NB4 (cell line): ENCODE measurements at regions not wholly inside any gene's neighbourhood (a gene's known extent, or its start where the extent isn't known, plus 50 kb on each side); places are given as distances from the start of the nearest gene placed in this dataset.

Experiments used
- POLR2A ChIP-seq: IDR thresholded peaks from 2 replicates; pipeline ENCODE4 v1.6.1; 2011; ENCODE audit warnings: mild to moderate bottlenecking; ENCODE audit not compliant: insufficient read length; ENCODE audit errors: extremely low read depth
- TF ChIP-seq, protein P1 (sequence below): IDR thresholded peaks from one replicate; pipeline ENCODE4 v1.5.1; 2012; ENCODE audit warnings: low read depth, low read length
- TF ChIP-seq, protein P2 (sequence below): IDR thresholded peaks from 2 replicates; pipeline ENCODE4 v1.6.1; 2011; ENCODE audit warnings: low read depth, low read length

DNA sequence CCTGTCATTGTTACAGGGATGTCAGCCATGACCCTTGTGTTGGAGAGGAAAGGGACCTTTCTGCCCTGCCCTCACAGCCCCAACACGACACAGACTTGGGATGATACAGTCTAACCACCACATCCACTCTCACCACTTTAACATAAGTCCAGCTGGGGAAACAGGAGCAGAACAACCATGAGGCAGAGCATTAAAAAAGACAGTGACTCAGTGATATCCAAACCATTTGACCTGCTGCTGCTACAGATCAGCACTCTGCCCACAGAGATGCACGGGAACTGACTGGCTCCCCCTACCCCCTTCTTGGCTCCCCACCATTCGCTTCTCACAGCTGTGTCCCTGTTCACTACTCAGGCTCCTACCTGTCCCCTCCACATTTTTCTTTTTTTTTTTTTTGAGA is 458.6 kb downstream of the ZNF608 start:
- TF ChIP-seq, protein P1, sequence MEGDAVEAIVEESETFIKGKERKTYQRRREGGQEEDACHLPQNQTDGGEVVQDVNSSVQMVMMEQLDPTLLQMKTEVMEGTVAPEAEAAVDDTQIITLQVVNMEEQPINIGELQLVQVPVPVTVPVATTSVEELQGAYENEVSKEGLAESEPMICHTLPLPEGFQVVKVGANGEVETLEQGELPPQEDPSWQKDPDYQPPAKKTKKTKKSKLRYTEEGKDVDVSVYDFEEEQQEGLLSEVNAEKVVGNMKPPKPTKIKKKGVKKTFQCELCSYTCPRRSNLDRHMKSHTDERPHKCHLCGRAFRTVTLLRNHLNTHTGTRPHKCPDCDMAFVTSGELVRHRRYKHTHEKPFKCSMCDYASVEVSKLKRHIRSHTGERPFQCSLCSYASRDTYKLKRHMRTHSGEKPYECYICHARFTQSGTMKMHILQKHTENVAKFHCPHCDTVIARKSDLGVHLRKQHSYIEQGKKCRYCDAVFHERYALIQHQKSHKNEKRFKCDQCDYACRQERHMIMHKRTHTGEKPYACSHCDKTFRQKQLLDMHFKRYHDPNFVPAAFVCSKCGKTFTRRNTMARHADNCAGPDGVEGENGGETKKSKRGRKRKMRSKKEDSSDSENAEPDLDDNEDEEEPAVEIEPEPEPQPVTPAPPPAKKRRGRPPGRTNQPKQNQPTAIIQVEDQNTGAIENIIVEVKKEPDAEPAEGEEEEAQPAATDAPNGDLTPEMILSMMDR: no peak
- no peak for TF ChIP-seq POLR2A
- TF ChIP-seq, protein P2, sequence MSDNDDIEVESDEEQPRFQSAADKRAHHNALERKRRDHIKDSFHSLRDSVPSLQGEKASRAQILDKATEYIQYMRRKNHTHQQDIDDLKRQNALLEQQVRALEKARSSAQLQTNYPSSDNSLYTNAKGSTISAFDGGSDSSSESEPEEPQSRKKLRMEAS: no peak
